ENCODE measurements at regions not wholly inside any gene's neighbourhood (a gene's known extent, or its start where the extent isn't known, plus 50 kb on each side); places are given as distances from the start of the nearest gene placed in this dataset.

- H3K9ac ChIP-seq: no peak overlapping the region
- no peaks in the 10 kb centered on the region for H3K27me3 ChIP-seq
- H3K4me2 ChIP-seq: no peak overlapping the region
- no peak overlapping the region for H3K4me3 ChIP-seq
- no peak for TF ChIP-seq Cebpa-rat (IDR thresholded peaks at IDR 0.05)
- H3K9me3 ChIP-seq: peaks cover 77% of the 10 kb centered on the region
- no peak overlapping the region for H3K27ac ChIP-seq
- no peaks in the 10 kb centered on the region for H3K36me3 ChIP-seq
- no peaks in the 10 kb centered on the region for H3K4me1 ChIP-seq
- no peaks in the 10 kb centered on the region for H4K20me1 ChIP-seq
Measured at GRCh38 chr11:55172734-55173415, 89.1 kb upstream of the TRIM48 start.

All from BLaER1 (cell line).